H1 (cell line): ENCODE measurements at regions not wholly inside any gene's neighbourhood (a gene's known extent, or its start where the extent isn't known, plus 50 kb on each side); places are given as distances from the start of the nearest gene placed in this dataset.

Source experiments
- CTCF ChIA-PET: fragments of 300-600 bp; sonication (Branson Sonifier 250); formaldehyde crosslinking; loops from one replicate; lab custom pipeline; 2021; ENCODE audit not compliant: partially characterized antibody; lab: Charles Lee
- POLR2A ChIA-PET: fragments of 300-600 bp; sonication (Branson Sonifier 250); formaldehyde crosslinking; loops from one replicate; lab custom pipeline; 2021; ENCODE audit warnings: inconsistent platforms; ENCODE audit not compliant: partially characterized antibody; lab: Charles Lee
- DNase-seq, 2 experiments: peaks; one replicate each; pipeline versions ENCODE4 v3.0.0 to v3.0.0-alpha.2; 2010 to 2022; ENCODE audit warnings: low spot score in 2 of 2, low read depth in 1 of 2, mixed read lengths in 1 of 2
- FAIRE-seq: peaks from 2 replicates; lab custom pipeline; 2011; peaks lifted over from hg19 to GRCh38; lab: Jason Lieb, UNC
- H2AFZ ChIP-seq: 2 replicates; pipeline ENCODE4 v1.8.1; 2012; ENCODE audit warnings: low read length, inconsistent platforms
- H2AK5ac ChIP-seq: 2 replicates; pipeline ENCODE4 v1.6.1; 2013; ENCODE audit warnings: low read depth, low read length
- H2BK120ac ChIP-seq: replicated peaks from 2 replicates; pipeline ENCODE3; 2013; ENCODE audit warnings: low read depth, low read length, inconsistent platforms
- H2BK12ac ChIP-seq: 2 replicates; pipeline ENCODE4 v1.6.1; 2013; ENCODE audit warnings: low read depth, low read length
- H2BK15ac ChIP-seq: 2 replicates; pipeline ENCODE4 v1.6.1; 2013; ENCODE audit warnings: low read length
- H2BK20ac ChIP-seq: 2 replicates; pipeline ENCODE4 v1.6.1; 2013; ENCODE audit warnings: low read length
- H2BK5ac ChIP-seq: 2 replicates; pipeline ENCODE4 v1.6.1; 2013; ENCODE audit warnings: low read depth, low read length
- H3K14ac ChIP-seq: 2 replicates; pipeline ENCODE4 v1.6.1; 2013; ENCODE audit warnings: inconsistent platforms; ENCODE audit not compliant: insufficient read length
- H3K18ac ChIP-seq: 2 replicates; pipeline ENCODE4 v1.6.1; 2013; ENCODE audit warnings: low read length; ENCODE audit errors: extremely low read depth
- H3K23ac ChIP-seq: 2 replicates; pipeline ENCODE4 v1.6.1; 2013; ENCODE audit warnings: inconsistent platforms; ENCODE audit not compliant: insufficient read length
- H3K23me2 ChIP-seq: 2 replicates; pipeline ENCODE4 v1.6.1; 2013; ENCODE audit warnings: low read depth, low read length
- H3K27ac ChIP-seq: 2 replicates; pipeline ENCODE4 v1.6.1; 2011; ENCODE audit warnings: low read depth, low read length, inconsistent platforms
- H3K27me3 ChIP-seq, 4 experiments: replicated peaks in 1 of 4; 1 replicate in 1 of 4; 2 replicates in 3 of 4; pipeline versions ENCODE4 v1.6.1 to v1.8.1; 2011 to 2013; ENCODE audit warnings: low read length in 3 of 4, mild to moderate bottlenecking in 3 of 4, inconsistent platforms in 2 of 4, mixed read lengths in 2 of 4, moderate library complexity in 1 of 4; ENCODE audit not compliant: control insufficient read depth in 3 of 4, insufficient read depth in 3 of 4; ENCODE audit errors: extremely low read depth in 1 of 4
- H3K36me3 ChIP-seq, 4 experiments: 2 replicates each; pipeline versions ENCODE4 v1.6.1 to v1.8.1; 2011 to 2013; ENCODE audit warnings: mild to moderate bottlenecking in 4 of 4, low read length in 3 of 4, moderate library complexity in 2 of 4, control low read depth in 1 of 4, inconsistent platforms in 1 of 4; ENCODE audit not compliant: insufficient read depth in 4 of 4, control insufficient read depth in 2 of 4
- H3K4ac ChIP-seq: replicated peaks from 2 replicates; pipeline ENCODE3; 2013; ENCODE audit warnings: low read length, low read depth, mixed read lengths, inconsistent platforms; ENCODE audit not compliant: insufficient read length
- H3K4me1 ChIP-seq, 4 experiments: replicated peaks in 1 of 4; 1 replicate in 1 of 4; 2 replicates in 3 of 4; pipeline versions ENCODE4 v1.6.1 to v1.8.1; 2011 to 2013; ENCODE audit warnings: low read length in 3 of 4, inconsistent platforms in 2 of 4, mixed read lengths in 1 of 4; ENCODE audit not compliant: insufficient read depth in 4 of 4, control insufficient read depth in 3 of 4
- H3K4me2 ChIP-seq, 2 experiments: 2 replicates each; pipeline versions ENCODE4 v1.6.1 to v1.8.1; 2011 to 2013; ENCODE audit warnings: low read depth in 2 of 2, low read length in 2 of 2, control low read depth in 1 of 2, inconsistent platforms in 1 of 2, mild to moderate bottlenecking in 1 of 2; ENCODE audit not compliant: insufficient read depth in 1 of 2
- H3K4me3 ChIP-seq, 4 experiments: fragments of 200-600, 300-600 bp in 1 of 4; sonication (generic), shearing (Covaris generic), sonication (Bioruptor Twin) in 1 of 4; 2 replicates each; pipeline versions ENCODE4 v1.5.1 to v1.8.1; 2011 to 2016; ENCODE audit warnings: low read length in 4 of 4, low read depth in 3 of 4, control low read depth in 2 of 4, inconsistent platforms in 2 of 4, mild to moderate bottlenecking in 2 of 4, mixed read lengths in 1 of 4, moderate library complexity in 1 of 4; ENCODE audit not compliant: insufficient read depth in 2 of 4; ENCODE audit errors: extremely low read depth in 1 of 4
- H3K56ac ChIP-seq: replicated peaks from 2 replicates; pipeline ENCODE3; 2013; ENCODE audit warnings: low read depth, mild to moderate bottlenecking, mixed read lengths, low read length, inconsistent platforms; ENCODE audit not compliant: insufficient read length
- H3K79me1 ChIP-seq: 2 replicates; pipeline ENCODE4 v1.6.1; 2013; ENCODE audit warnings: low read depth, low read length, control low read depth
- H3K79me2 ChIP-seq, 2 experiments: 2 replicates each; pipeline versions ENCODE4 v1.6.1 to v1.8.1; 2012 to 2013; ENCODE audit warnings: low read length in 2 of 2, mild to moderate bottlenecking in 2 of 2, inconsistent platforms in 1 of 2; ENCODE audit not compliant: insufficient read depth in 2 of 2, control insufficient read depth in 1 of 2
- H3K9ac ChIP-seq, 4 experiments: replicated peaks in 1 of 4; 1 replicate in 1 of 4; 2 replicates in 3 of 4; pipeline versions ENCODE4 v1.6.1 to v1.8.1; 2011 to 2013; ENCODE audit warnings: low read depth in 3 of 4, low read length in 3 of 4, control low read depth in 2 of 4, mild to moderate bottlenecking in 2 of 4, moderate library complexity in 2 of 4, inconsistent platforms in 1 of 4; ENCODE audit errors: extremely low read depth in 1 of 4
- H3K9me3 ChIP-seq, 2 experiments: 2 replicates each; pipeline versions ENCODE4 v1.6.1 to v1.8.1; 2012 to 2013; ENCODE audit warnings: mild to moderate bottlenecking in 2 of 2, moderate library complexity in 2 of 2, control low read depth in 1 of 2, inconsistent platforms in 1 of 2, low read depth in 1 of 2, low read length in 1 of 2, mixed read lengths in 1 of 2; ENCODE audit not compliant: insufficient read depth in 2 of 2
- H4K20me1 ChIP-seq, 2 experiments: replicated peaks in 1 of 2; 2 replicates each; pipeline versions ENCODE3 to v1.8.1; 2011 to 2013; ENCODE audit warnings: inconsistent platforms in 2 of 2, low read length in 2 of 2, mild to moderate bottlenecking in 1 of 2; ENCODE audit not compliant: insufficient read depth in 2 of 2, control insufficient read depth in 1 of 2
- H4K5ac ChIP-seq: 2 replicates; pipeline ENCODE4 v1.6.1; 2013; ENCODE audit warnings: low read length, low read depth, mixed read lengths, inconsistent platforms; ENCODE audit not compliant: insufficient read length
- H4K8ac ChIP-seq: 2 replicates; pipeline ENCODE4 v1.8.0; 2013; ENCODE audit warnings: mild to moderate bottlenecking, moderate library complexity, low read length, inconsistent platforms; ENCODE audit not compliant: insufficient read depth; ENCODE audit errors: extremely low read depth
- H4K91ac ChIP-seq: replicated peaks from 2 replicates; pipeline ENCODE3; 2013; ENCODE audit warnings: low read length, mixed read lengths, inconsistent platforms; ENCODE audit not compliant: insufficient read length
- BACH1 ChIP-seq: IDR thresholded peaks from 2 replicates; pipeline ENCODE4 v1.6.1; 2012; ENCODE audit warnings: low read length, improper control_type of control experiment
- BRCA1 ChIP-seq: IDR thresholded peaks from 2 replicates; pipeline ENCODE4 v1.6.1; 2012; ENCODE audit warnings: low read depth, low read length, improper control_type of control experiment
- CEBPB ChIP-seq: IDR thresholded peaks from 2 replicates; pipeline ENCODE4 v1.6.1; 2012; ENCODE audit warnings: low read depth, low read length
- FOSL1 ChIP-seq: IDR thresholded peaks from 2 replicates; pipeline ENCODE4 v1.6.1; 2011; ENCODE audit warnings: mild to moderate bottlenecking, low read depth, low read length, moderate library complexity; ENCODE audit not compliant: insufficient read depth
- KDM1A ChIP-seq: fragments of 200-600, 300-600 bp; sonication (generic); IDR thresholded peaks from 2 replicates; pipeline ENCODE4 v1.7.1; 2016; ENCODE audit warnings: mild to moderate bottlenecking, low read length, borderline replicate concordance
- KDM5A ChIP-seq: fragments of 200-600 bp; IDR thresholded peaks from 2 replicates; pipeline ENCODE4 v1.7.1; 2012; ENCODE audit warnings: mild to moderate bottlenecking, low read length, inconsistent platforms, mixed read lengths
- RXRA ChIP-seq: IDR thresholded peaks from 2 replicates; pipeline ENCODE4 v1.6.1; 2011; ENCODE audit warnings: low read depth, mild to moderate bottlenecking, low read length, moderate library complexity; ENCODE audit not compliant: insufficient read depth
- SUZ12 ChIP-seq: fragments of 200-600 bp; sonication (generic); IDR thresholded peaks from 2 replicates; pipeline ENCODE4 v1.6.1; 2012; ENCODE audit warnings: mild to moderate bottlenecking, inconsistent platforms, low read length, moderate library complexity, mixed read lengths
- TBP ChIP-seq: IDR thresholded peaks from 2 replicates; pipeline ENCODE4 v1.6.1; 2011; ENCODE audit warnings: low read depth, low read length, improper control_type of control experiment
- TEAD4 ChIP-seq: IDR thresholded peaks from 2 replicates; pipeline ENCODE4 v1.6.1; 2012; ENCODE audit warnings: low read depth, low read length, inconsistent platforms, mixed read lengths
- WGBS, 2 experiments: shearing (Covaris generic) in 1 of 2; methylation state at CpG; one replicate each; pipeline versions ENCODE4 v1.1.6 to v1.1.7; 2013 to 2015; ENCODE audit warnings: low lambda C conversion rate in 2 of 2, mixed read lengths in 2 of 2, inconsistent platforms in 1 of 2, low coverage in 1 of 2, missing lambda C conversion rate in 1 of 2; ENCODE audit not compliant: insufficient replicate concordance in 2 of 2, insufficient coverage in 1 of 2, insufficient read length in 1 of 2; ENCODE audit errors: extremely low coverage in 1 of 2, missing lambda C conversion rate in 1 of 2; 5-methylcytosine and 5-hydroxymethylcytosine counted together
- TF ChIP-seq, protein P1 (sequence below): IDR thresholded peaks from 2 replicates; pipeline ENCODE4 v1.6.1; 2012; ENCODE audit warnings: inconsistent platforms
- TF ChIP-seq, protein P2 (sequence below), 3 experiments: IDR thresholded peaks; 1 replicate in 2 of 3; 2 replicates in 1 of 3; pipeline versions ENCODE4 v1.5.1 to v1.6.1; 2011; ENCODE audit warnings: low read length in 3 of 3, mild to moderate bottlenecking in 3 of 3, inconsistent platforms in 2 of 3, low read depth in 1 of 3, moderate library complexity in 1 of 3; ENCODE audit not compliant: insufficient read depth in 1 of 3; ENCODE audit errors: control extremely low read depth in 1 of 3

GRCh38 chr4:28209371-28209924 is 1348.8 kb downstream of the STIM2 start:
- H3K4ac ChIP-seq, result no peak overlapping the region
- H3K36me3 ChIP-seq, result no peaks in the 10 kb centered on the region
- H3K27ac ChIP-seq, result no peak overlapping the region
- no peak overlapping the region for H2BK15ac ChIP-seq
- no peak overlapping the region for H3K4me3 ChIP-seq
- ChIA-PET CTCF (no interaction called here), POLR2A (no interaction called here)
- TF ChIP-seq BRCA1 (no peak), CEBPB (no peak), KDM5A (no peak), FOSL1 (no peak), RXRA (no peak), BACH1 (no peak), TEAD4 (no peak), KDM1A (no peak), TBP (no peak), SUZ12 (no peak)
- TF ChIP-seq, protein P1, sequence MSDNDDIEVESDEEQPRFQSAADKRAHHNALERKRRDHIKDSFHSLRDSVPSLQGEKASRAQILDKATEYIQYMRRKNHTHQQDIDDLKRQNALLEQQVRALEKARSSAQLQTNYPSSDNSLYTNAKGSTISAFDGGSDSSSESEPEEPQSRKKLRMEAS, result no peak
- TF ChIP-seq, protein P2, sequence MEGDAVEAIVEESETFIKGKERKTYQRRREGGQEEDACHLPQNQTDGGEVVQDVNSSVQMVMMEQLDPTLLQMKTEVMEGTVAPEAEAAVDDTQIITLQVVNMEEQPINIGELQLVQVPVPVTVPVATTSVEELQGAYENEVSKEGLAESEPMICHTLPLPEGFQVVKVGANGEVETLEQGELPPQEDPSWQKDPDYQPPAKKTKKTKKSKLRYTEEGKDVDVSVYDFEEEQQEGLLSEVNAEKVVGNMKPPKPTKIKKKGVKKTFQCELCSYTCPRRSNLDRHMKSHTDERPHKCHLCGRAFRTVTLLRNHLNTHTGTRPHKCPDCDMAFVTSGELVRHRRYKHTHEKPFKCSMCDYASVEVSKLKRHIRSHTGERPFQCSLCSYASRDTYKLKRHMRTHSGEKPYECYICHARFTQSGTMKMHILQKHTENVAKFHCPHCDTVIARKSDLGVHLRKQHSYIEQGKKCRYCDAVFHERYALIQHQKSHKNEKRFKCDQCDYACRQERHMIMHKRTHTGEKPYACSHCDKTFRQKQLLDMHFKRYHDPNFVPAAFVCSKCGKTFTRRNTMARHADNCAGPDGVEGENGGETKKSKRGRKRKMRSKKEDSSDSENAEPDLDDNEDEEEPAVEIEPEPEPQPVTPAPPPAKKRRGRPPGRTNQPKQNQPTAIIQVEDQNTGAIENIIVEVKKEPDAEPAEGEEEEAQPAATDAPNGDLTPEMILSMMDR (IDR thresholded peaks at IDR 0.05; ENCODE audit: control extremely low read depth in 1 of 3, insufficient read depth in 1 of 3, low read depth in 1 of 3, low read length in 3 of 3), result no peak
- H4K20me1 ChIP-seq, result no peaks in the 10 kb centered on the region
- no peak overlapping the region for H2BK120ac ChIP-seq
- no peak overlapping the region for H3K9ac ChIP-seq
- H2AK5ac ChIP-seq, result no peak overlapping the region
- H3K27me3 ChIP-seq, result no peaks in the 10 kb centered on the region
- H3K79me1 ChIP-seq, result no peaks in the 10 kb centered on the region
- H4K91ac ChIP-seq, result no peak overlapping the region
- no peaks in the 10 kb centered on the region for H3K4me1 ChIP-seq
- H3K14ac ChIP-seq, result no peak overlapping the region
- WGBS, 2 experiments, result 71% methylated on average over 1 of the region's 1 CpG; no CpG with 5 or more reads in 1 of the 2 experiments
- DNase-seq (no peak), FAIRE-seq (no peak)
- H3K4me2 ChIP-seq, result no peak overlapping the region
- H3K18ac ChIP-seq, result no peak overlapping the region
- H3K56ac ChIP-seq, result no peak overlapping the region
- no peak overlapping the region for H2AFZ ChIP-seq
- H4K5ac ChIP-seq, result no peak overlapping the region
- no peaks in the 10 kb centered on the region for H3K23me2 ChIP-seq
- H2BK12ac ChIP-seq, result no peak overlapping the region
- peaks cover 10 to 11% of the 10 kb centered on the region in 2 experiments; a peak in 3 of 4 replicates for H3K9me3 ChIP-seq
- no peak overlapping the region for H2BK5ac ChIP-seq
- no peak overlapping the region for H4K8ac ChIP-seq
- no peak overlapping the region for H2BK20ac ChIP-seq
- no peak overlapping the region for H3K23ac ChIP-seq
- H3K79me2 ChIP-seq, result no peaks in the 10 kb centered on the region
